Activated CD8-positive, alpha-beta memory T cell treated with anti-CD3 and anti-CD28 coated beads for 1 hour (primary cell): ENCODE measurements at regions not wholly inside any gene's neighbourhood (a gene's known extent, or its start where the extent isn't known, plus 50 kb on each side); places are given as distances from the start of the nearest gene placed in this dataset.

Experiments
- DNase-seq, 2 donors: peaks; one replicate each; pipeline ENCODE4 v3.0.0-alpha.2; 2020; ENCODE audit warnings: low read depth in 1 of 2; ENCODE audit errors: extremely low read depth in 1 of 2

GRCh38 chr4:38538517-38538916, 125.5 kb upstream of the KLF3 start:
- DNase-seq, result no peak

- DNase-seq, result no peak
These were observed 124.5 kb upstream of the KLF3 start for GRCh38 chr4:38539501-38539900.

- DNase-seq, result no peak
These were observed 116.9 kb upstream of the KLF3 start for GRCh38 chr4:38547052-38547451.

GRCh38 chr4:38548256-38548655, 115.7 kb upstream of the KLF3 start:
- no peak for DNase-seq

GRCh38 chr4:38559374-38559773, 104.6 kb upstream of the KLF3 start:
- DNase-seq, result no peak

GRCh38 chr4:38560340-38560739, 103.7 kb upstream of the KLF3 start:
- DNase-seq, result no peak

- DNase-seq, result no peak
These were observed 103.0 kb upstream of the KLF3 start for GRCh38 chr4:38560768-38561558.

GRCh38 chr4:38562751-38563198, 101.2 kb upstream of the KLF3 start:
- no peak for DNase-seq

GRCh38 chr4:38563707-38564495, 100.1 kb upstream of the KLF3 start:
- DNase-seq, result no peak

- no peak for DNase-seq
These were observed 98.5 kb upstream of the KLF3 start for GRCh38 chr4:38565271-38566199.

GRCh38 chr4:38566806-38567398, 97.1 kb upstream of the KLF3 start:
- DNase-seq, result no peak

- no peak for DNase-seq
These were observed 96.5 kb upstream of the KLF3 start for GRCh38 chr4:38567457-38567856.

- no peak for DNase-seq
These were observed 95.2 kb upstream of the KLF3 start for GRCh38 chr4:38568768-38569167.

GRCh38 chr4:38570647-38571276, 93.2 kb upstream of the KLF3 start:
- no peak for DNase-seq

- no peak for DNase-seq
These were observed 91.2 kb upstream of the KLF3 start for GRCh38 chr4:38572793-38573192.

GRCh38 chr4:38574559-38575333, 89.3 kb upstream of the KLF3 start:
- no peak for DNase-seq

GRCh38 chr4:38576767-38577166, 87.2 kb upstream of the KLF3 start:
- DNase-seq, result no peak

- no peak for DNase-seq
These were observed 86.5 kb upstream of the KLF3 start for GRCh38 chr4:38577462-38577861.

- DNase-seq, result no peak
These were observed 82.4 kb upstream of the KLF3 start for GRCh38 chr4:38581426-38582106.
